ENCODE measurements at regions not wholly inside any gene's neighbourhood (a gene's known extent, or its start where the extent isn't known, plus 50 kb on each side); places are given as distances from the start of the nearest gene placed in this dataset.

GRCh38 chr12:59839514-59839913, 243.7 kb downstream of the SLC16A7 start:
- no peak for DNase-seq (ENCODE audit: low read depth)

- DNase-seq (ENCODE audit: low read depth): no peak
Measured at GRCh38 chr12:59843260-59843843, 247.5 kb downstream of the SLC16A7 start.

GRCh38 chr12:59844750-59845149, 248.9 kb downstream of the SLC16A7 start:
- DNase-seq (ENCODE audit: low read depth): no peak

GRCh38 chr12:59845293-59845692, 249.5 kb downstream of the SLC16A7 start:
- DNase-seq (ENCODE audit: low read depth): no peak

- DNase-seq (ENCODE audit: low read depth): no peak
Measured at GRCh38 chr12:59847127-59847526, 251.3 kb downstream of the SLC16A7 start.

GRCh38 chr12:59850268-59850667, 254.4 kb downstream of the SLC16A7 start:
- DNase-seq (ENCODE audit: low read depth): no peak

GRCh38 chr12:59858508-59859170, 262.8 kb downstream of the SLC16A7 start:
- no peak for DNase-seq (ENCODE audit: low read depth)

- no peak for DNase-seq (ENCODE audit: low read depth)
Measured at GRCh38 chr12:59859171-59859510, 263.3 kb downstream of the SLC16A7 start.

GRCh38 chr12:59861635-59862034, 265.8 kb downstream of the SLC16A7 start:
- no peak for DNase-seq (ENCODE audit: low read depth)

GRCh38 chr12:59867055-59867454, 271.2 kb downstream of the SLC16A7 start:
- no peak for DNase-seq (ENCODE audit: low read depth)

- DNase-seq (ENCODE audit: low read depth): no peak
Measured at GRCh38 chr12:59867689-59868088, 271.9 kb downstream of the SLC16A7 start.

GRCh38 chr12:59871779-59872178, 275.9 kb downstream of the SLC16A7 start:
- DNase-seq (ENCODE audit: low read depth): no peak

GRCh38 chr12:59873136-59873535, 277.3 kb downstream of the SLC16A7 start:
- DNase-seq (ENCODE audit: low read depth): no peak

GRCh38 chr12:59874781-59875180, 279.0 kb downstream of the SLC16A7 start:
- no peak for DNase-seq (ENCODE audit: low read depth)

- DNase-seq (ENCODE audit: low read depth): no peak
Measured at GRCh38 chr12:59886131-59886733, 290.4 kb downstream of the SLC16A7 start.

GRCh38 chr12:59887178-59887577, 291.3 kb downstream of the SLC16A7 start:
- no peak for DNase-seq (ENCODE audit: low read depth)

- no peak for DNase-seq (ENCODE audit: low read depth)
Measured at GRCh38 chr12:59890896-59891579, 295.2 kb downstream of the SLC16A7 start.

GRCh38 chr12:59895166-59895775, 299.4 kb downstream of the SLC16A7 start:
- no peak for DNase-seq (ENCODE audit: low read depth)

GRCh38 chr12:59904874-59905521, 309.2 kb downstream of the SLC16A7 start:
- peak; percentile 46 for DNase-seq (ENCODE audit: low read depth)

GRCh38 chr12:59911516-59911915, 315.7 kb downstream of the SLC16A7 start:
- no peak for DNase-seq (ENCODE audit: low read depth)

GRCh38 chr12:59916988-59917387, 321.2 kb downstream of the SLC16A7 start:
- DNase-seq (ENCODE audit: low read depth): no peak

- no peak for DNase-seq (ENCODE audit: low read depth)
Measured at GRCh38 chr12:59927032-59927431, 331.2 kb downstream of the SLC16A7 start.

Measured in HS-27A (cell line).